Jurkat, Clone E6-1 (cell line): ENCODE measurements at regions not wholly inside any gene's neighbourhood (a gene's known extent, or its start where the extent isn't known, plus 50 kb on each side); places are given as distances from the start of the nearest gene placed in this dataset.

Experiments
- DNase-seq: peaks from one replicate; pipeline ENCODE4 v3.0.0-alpha.2; 2011; ENCODE audit warnings: low read depth, low spot score
- H3K4me3 ChIP-seq: 2 replicates; pipeline ENCODE4 v1.5.1; 2011; ENCODE audit warnings: mild to moderate bottlenecking, low read length, control low read depth, moderate library complexity

- H3K4me3 ChIP-seq, result no peak overlapping the region
- DNase-seq, result no peak
These were observed 50.1 kb upstream of the JPH3 start for GRCh38 chr16:87552072-87552718.

DNA sequence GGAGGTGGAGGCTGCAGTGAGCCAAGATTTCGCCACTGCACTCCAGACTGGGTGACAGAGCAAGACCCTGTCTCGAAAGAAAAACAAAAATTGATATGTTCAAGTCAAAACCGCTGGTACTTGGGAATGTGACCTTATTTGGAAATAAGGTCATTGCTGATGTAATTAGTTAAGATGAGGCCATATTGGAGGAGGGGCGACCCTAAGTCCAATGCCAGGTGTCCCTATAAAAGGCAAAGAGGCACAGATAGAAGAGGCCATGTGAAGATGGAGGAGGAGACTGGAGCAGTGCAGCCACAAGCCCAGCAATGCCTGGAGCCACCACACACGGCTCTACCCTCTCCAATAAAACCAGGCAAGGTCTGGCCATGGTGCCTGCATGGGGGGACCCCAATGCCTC, 50.8 kb upstream of the JPH3 start:
- no peak overlapping the region for H3K4me3 ChIP-seq
- no peak for DNase-seq

DNA sequence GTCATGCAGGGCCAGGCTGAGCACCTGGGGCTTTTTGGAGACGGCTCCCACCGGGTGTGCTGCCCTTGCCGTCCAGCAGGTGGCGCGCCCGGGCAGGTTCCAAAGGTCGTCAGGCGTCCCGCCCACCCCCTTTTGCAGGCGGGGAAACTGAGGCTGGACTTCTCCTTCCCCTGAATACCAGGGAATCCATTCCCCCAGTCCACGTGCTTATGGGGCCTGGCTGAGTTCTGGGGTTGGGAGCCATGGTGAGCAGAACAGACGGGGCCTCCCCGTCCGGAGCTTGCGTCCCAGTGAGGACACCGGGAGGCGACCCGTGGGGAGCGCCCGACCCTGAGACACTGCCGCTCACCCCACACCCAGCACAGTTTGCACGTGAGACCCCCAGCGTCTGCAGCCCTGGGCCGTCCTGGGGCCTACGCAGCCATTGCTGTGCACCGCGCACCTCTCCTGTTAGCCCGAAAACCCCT, 51.8 kb upstream of the JPH3 start:
- no peak overlapping the region for H3K4me3 ChIP-seq

GRCh38 chr16:87549627-87550494, 52.4 kb upstream of the JPH3 start:
- DNase-seq, result no peak
- no peak overlapping the region for H3K4me3 ChIP-seq

More for the DNA sequence above, 51.8 kb upstream of the JPH3 start:
- DNase-seq, result no peak

DNA sequence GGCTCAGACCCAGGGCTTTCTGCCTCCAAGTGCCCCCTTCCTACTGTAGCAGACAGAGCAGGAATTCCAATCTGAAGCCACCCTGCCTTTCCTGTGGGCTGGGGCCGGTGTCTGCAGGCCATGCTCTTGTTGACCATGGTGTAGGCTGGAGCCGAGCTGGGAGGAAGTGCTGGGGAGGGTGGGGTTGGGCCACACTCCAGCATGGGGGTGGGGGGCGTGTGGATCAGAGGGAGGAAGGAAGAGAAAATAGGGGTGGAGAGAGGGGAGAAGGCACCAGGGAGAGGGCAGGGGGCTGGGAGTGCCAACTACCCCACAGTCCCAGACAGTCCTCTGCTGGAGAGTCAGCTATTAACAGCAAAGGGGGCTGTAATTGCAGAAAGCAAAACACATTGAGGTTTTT, 54.3 kb upstream of the JPH3 start:
- DNase-seq, result no peak
- H3K4me3 ChIP-seq, result no peak overlapping the region

DNA sequence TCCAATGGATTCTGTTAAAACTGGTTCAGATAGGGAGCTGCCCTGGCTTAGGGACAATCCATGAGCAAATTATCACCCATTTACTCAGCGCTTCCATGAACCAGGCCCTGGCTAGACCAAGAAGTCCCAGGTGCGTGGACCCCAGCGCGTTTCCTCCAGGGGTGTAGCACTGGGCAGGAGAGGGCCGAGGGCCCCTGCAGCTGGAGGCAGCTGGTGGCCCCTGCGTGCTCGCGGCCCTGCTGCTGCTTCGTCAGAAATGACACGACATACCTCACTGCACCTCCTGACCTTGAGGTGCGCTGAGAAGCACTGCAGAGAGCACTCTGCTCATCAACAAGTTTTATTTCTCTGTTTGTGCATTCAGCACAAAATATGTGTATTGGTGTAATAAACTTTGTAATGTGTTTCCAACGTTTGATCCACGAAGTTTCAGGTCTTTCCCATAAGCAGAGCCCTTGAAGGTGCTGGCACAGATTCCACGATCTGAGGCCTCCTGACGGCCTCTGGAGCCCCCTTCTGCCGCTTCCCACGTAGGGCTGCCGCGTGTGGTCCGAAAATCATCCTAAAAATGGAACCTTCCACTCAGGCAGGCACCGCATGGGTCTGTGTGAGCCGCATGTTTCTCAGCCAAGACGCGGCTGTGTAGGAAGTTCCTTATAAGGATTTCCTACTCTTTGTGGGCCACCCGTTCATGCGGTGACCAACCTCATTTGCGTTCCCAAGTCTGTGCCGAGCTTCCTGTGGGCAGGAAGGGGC, 50.8 kb upstream of the ZCCHC14 start:
- H3K4me3 ChIP-seq, result no peak overlapping the region

GRCh38 chr16:87542531-87543102, 49.8 kb upstream of the ZCCHC14 start:
- DNase-seq, result no peak
- H3K4me3 ChIP-seq, result no peak overlapping the region

More for the DNA sequence above, 50.8 kb upstream of the ZCCHC14 start:
- peak; percentile 54 for DNase-seq
